ENCODE measurements at regions not wholly inside any gene's neighbourhood (a gene's known extent, or its start where the extent isn't known, plus 50 kb on each side); places are given as distances from the start of the nearest gene placed in this dataset.

- DNase-seq, result no peak
Measured at GRCh38 chr2:71951718-71952404, 195.8 kb downstream of the CYP26B1 start.

GRCh38 chr2:71951083-71951468, 196.6 kb downstream of the CYP26B1 start:
- no peak for DNase-seq

GRCh38 chr2:71950256-71951082, 197.2 kb downstream of the CYP26B1 start:
- no peak for DNase-seq

GRCh38 chr2:71949537-71949798, 198.2 kb downstream of the CYP26B1 start:
- DNase-seq, result no peak

- no peak for DNase-seq
Measured at GRCh38 chr2:71948781-71949536, 198.7 kb downstream of the CYP26B1 start.

GRCh38 chr2:71947809-71948208, 199.9 kb downstream of the CYP26B1 start:
- no peak for DNase-seq

- DNase-seq, result no peak
Measured at GRCh38 chr2:71945603-71945959, 202.1 kb downstream of the CYP26B1 start.

- DNase-seq, result no peak
Measured at GRCh38 chr2:71944806-71945602, 202.7 kb downstream of the CYP26B1 start.

GRCh38 chr2:71944183-71944550, 203.5 kb downstream of the CYP26B1 start:
- no peak for DNase-seq

- no peak for DNase-seq
Measured at GRCh38 chr2:71943238-71944182, 204.2 kb downstream of the CYP26B1 start.

GRCh38 chr2:71941726-71942525, 205.7 kb downstream of the CYP26B1 start:
- no peak for DNase-seq

GRCh38 chr2:71940695-71941094, 207.0 kb downstream of the CYP26B1 start:
- DNase-seq, result no peak

GRCh38 chr2:71939588-71940535, 207.8 kb downstream of the CYP26B1 start:
- no peak for DNase-seq

- DNase-seq, result no peak
Measured at GRCh38 chr2:71938659-71939587, 208.7 kb downstream of the CYP26B1 start.

GRCh38 chr2:71938108-71938507, 209.6 kb downstream of the CYP26B1 start:
- no peak for DNase-seq

GRCh38 chr2:71937396-71937795, 210.3 kb downstream of the CYP26B1 start:
- no peak for DNase-seq

- DNase-seq, result no peak
Measured at GRCh38 chr2:71936076-71937030, 211.3 kb downstream of the CYP26B1 start.
